MM.1S (cell line): ENCODE measurements at regions not wholly inside any gene's neighbourhood (a gene's known extent, or its start where the extent isn't known, plus 50 kb on each side); places are given as distances from the start of the nearest gene placed in this dataset.

Experiments
- DNase-seq: peaks from one replicate; pipeline ENCODE4 v3.0.0-alpha.2; 2015
- H2AFZ ChIP-seq: fragments of 300-600 bp; sonication (generic); 2 replicates; pipeline ENCODE4 v1.6.0; 2016; ENCODE audit warnings: antibody characterized with exemption, low read length
- H3F3A ChIP-seq: fragments of 300-600 bp; sonication (generic); 2 replicates; pipeline ENCODE4 v1.6.1; 2016; ENCODE audit warnings: mild to moderate bottlenecking, antibody characterized with exemption, low read length, moderate library complexity, mixed read lengths; ENCODE audit not compliant: insufficient read depth
- H3K27ac ChIP-seq: fragments of 300-600 bp; sonication (generic); 2 replicates; pipeline ENCODE4 v1.5.1; 2016; ENCODE audit warnings: mild to moderate bottlenecking, low read length
- H3K27me3 ChIP-seq: fragments of 300-600 bp; sonication (generic); replicated peaks from 2 replicates; pipeline ENCODE4 v1.6.0; 2016; ENCODE audit warnings: low read length; ENCODE audit not compliant: insufficient read depth
- H3K36me3 ChIP-seq: fragments of 300-600 bp; sonication (generic); replicated peaks from 2 replicates; pipeline ENCODE4 v1.6.1; 2016; ENCODE audit warnings: mild to moderate bottlenecking, low read length, mixed read lengths; ENCODE audit not compliant: insufficient read depth
- H3K4me1 ChIP-seq: fragments of 300-600 bp; sonication (generic); 2 replicates; pipeline ENCODE4 v1.6.1; 2016; ENCODE audit warnings: low read length, mixed read lengths
- H3K4me2 ChIP-seq: fragments of 300-600 bp; sonication (generic); 2 replicates; pipeline ENCODE4 v1.6.0; 2016; ENCODE audit warnings: low read depth, low read length
- H3K4me3 ChIP-seq: fragments of 300-600 bp; sonication (generic); 2 replicates; pipeline ENCODE4 v1.5.1; 2016; ENCODE audit warnings: low read length, mixed read lengths
- H3K79me2 ChIP-seq: fragments of 300-600 bp; sonication (generic); 2 replicates; pipeline ENCODE4 v1.6.1; 2016; ENCODE audit warnings: mixed run types, low read length, mixed read lengths
- H3K9ac ChIP-seq: fragments of 300-600 bp; sonication (generic); 2 replicates; pipeline ENCODE4 v1.6.1; 2016; ENCODE audit warnings: low read length, mixed read lengths
- H3K9me2 ChIP-seq: fragments of 300-600 bp; sonication (generic); replicated peaks from 2 replicates; pipeline ENCODE4 v1.6.1; 2016; ENCODE audit warnings: mild to moderate bottlenecking, low read length, mixed read lengths; ENCODE audit not compliant: insufficient read depth
- H3K9me3 ChIP-seq: fragments of 300-600 bp; sonication (generic); replicated peaks from 2 replicates; pipeline ENCODE4 v1.6.1; 2016; ENCODE audit warnings: mild to moderate bottlenecking, low read length, mixed read lengths; ENCODE audit not compliant: insufficient read depth
- H4K20me1 ChIP-seq: fragments of 300-600 bp; sonication (generic); 2 replicates; pipeline ENCODE4 v1.6.1; 2016; ENCODE audit warnings: mild to moderate bottlenecking, low read length, moderate library complexity, mixed read lengths; ENCODE audit not compliant: insufficient read depth
- EZH2 ChIP-seq: fragments of 300-600 bp; sonication (generic); optimal IDR thresholded peaks from 2 replicates; pipeline ENCODE3; 2017; ENCODE audit warnings: low read depth, mild to moderate bottlenecking, antibody characterized with exemption, low read length, mixed read lengths
- EZH2phosphoT487 ChIP-seq: fragments of 300-600 bp; sonication (generic); IDR thresholded peaks from 2 replicates; pipeline ENCODE4 v1.6.1; 2018; ENCODE audit warnings: antibody characterized with exemption, low read length
- TF ChIP-seq, protein P1 (sequence below): fragments of 300-600 bp; sonication (generic); IDR thresholded peaks from 2 replicates; pipeline ENCODE4 v1.5.1; 2016; ENCODE audit warnings: antibody characterized with exemption, low read length, mixed read lengths

DNA sequence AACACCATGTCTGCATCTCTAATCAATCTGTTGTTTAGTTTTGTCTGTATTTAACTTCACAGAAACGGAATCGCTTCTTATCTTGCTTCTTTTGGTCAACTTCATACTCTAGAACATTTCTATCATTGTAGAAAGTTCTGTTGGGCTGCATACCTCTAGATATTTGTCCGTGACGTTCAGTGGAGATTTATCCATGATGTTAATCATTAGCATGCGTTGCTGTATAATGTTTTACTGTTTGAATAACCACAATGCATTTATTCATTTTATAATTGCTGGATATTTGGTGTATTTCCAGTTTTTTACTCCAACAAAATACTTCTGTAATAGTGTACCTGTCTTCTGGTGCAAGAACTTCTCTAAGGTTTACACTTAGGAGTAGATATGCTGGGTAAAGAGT, 96.2 kb upstream of the GDNF start:
- H3K4me1 ChIP-seq = no peaks in the 10 kb centered on the region

DNA sequence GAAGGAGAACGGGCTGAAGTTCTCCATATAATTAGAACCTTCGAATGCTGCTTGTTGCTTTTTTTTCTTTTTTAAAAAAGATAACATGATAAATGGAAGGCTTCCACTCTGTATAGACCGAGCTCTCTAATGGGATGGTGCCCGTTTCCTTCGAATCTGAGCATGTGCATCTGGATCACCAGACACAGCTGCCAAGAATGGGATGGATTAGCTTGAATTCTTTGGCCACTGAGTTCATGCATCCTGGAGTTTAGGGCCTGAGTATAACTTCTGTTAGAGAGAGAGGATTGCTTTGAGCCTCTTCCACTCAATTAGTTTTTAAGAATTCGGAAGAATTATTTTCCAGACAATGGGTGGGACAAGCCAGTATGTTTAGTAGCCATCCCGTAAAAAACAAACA, 93.7 kb upstream of the GDNF start:
- no peaks in the 10 kb centered on the region for H3K9me3 ChIP-seq
- TF ChIP-seq, protein P1, sequence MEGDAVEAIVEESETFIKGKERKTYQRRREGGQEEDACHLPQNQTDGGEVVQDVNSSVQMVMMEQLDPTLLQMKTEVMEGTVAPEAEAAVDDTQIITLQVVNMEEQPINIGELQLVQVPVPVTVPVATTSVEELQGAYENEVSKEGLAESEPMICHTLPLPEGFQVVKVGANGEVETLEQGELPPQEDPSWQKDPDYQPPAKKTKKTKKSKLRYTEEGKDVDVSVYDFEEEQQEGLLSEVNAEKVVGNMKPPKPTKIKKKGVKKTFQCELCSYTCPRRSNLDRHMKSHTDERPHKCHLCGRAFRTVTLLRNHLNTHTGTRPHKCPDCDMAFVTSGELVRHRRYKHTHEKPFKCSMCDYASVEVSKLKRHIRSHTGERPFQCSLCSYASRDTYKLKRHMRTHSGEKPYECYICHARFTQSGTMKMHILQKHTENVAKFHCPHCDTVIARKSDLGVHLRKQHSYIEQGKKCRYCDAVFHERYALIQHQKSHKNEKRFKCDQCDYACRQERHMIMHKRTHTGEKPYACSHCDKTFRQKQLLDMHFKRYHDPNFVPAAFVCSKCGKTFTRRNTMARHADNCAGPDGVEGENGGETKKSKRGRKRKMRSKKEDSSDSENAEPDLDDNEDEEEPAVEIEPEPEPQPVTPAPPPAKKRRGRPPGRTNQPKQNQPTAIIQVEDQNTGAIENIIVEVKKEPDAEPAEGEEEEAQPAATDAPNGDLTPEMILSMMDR = no peak
- TF ChIP-seq EZH2phosphoT487 (no peak), EZH2 (no peak)
- H3K27ac ChIP-seq = no peak overlapping the region
- H3K36me3 ChIP-seq = no peaks in the 10 kb centered on the region
- H3K9me2 ChIP-seq = no peaks in the 10 kb centered on the region
- no peaks in the 10 kb centered on the region for H3F3A ChIP-seq
- no peaks in the 10 kb centered on the region for H3K79me2 ChIP-seq
- H3K4me1 ChIP-seq = no peaks in the 10 kb centered on the region
- H3K4me2 ChIP-seq = no peak overlapping the region
- DNase-seq = no peak
- no peak overlapping the region for H3K9ac ChIP-seq
- no peak overlapping the region for H2AFZ ChIP-seq
- H3K4me3 ChIP-seq = no peak overlapping the region
- no peaks in the 10 kb centered on the region for H3K27me3 ChIP-seq
- no peaks in the 10 kb centered on the region for H4K20me1 ChIP-seq

More for the DNA sequence above, 96.2 kb upstream of the GDNF start:
- Histone ChIP-seq H3K9me3 (no peaks in the 10 kb centered on the region), H2AFZ (no peak overlapping the region), H3K9me2 (no peaks in the 10 kb centered on the region), H3K4me3 (no peak overlapping the region), H3K27me3 (no peaks in the 10 kb centered on the region), H3K27ac (no peak overlapping the region), H3K79me2 (no peaks in the 10 kb centered on the region), H3K36me3 (no peaks in the 10 kb centered on the region), H3K9ac (no peak overlapping the region), H4K20me1 (no peaks in the 10 kb centered on the region), H3F3A (no peaks in the 10 kb centered on the region), H3K4me2 (no peak overlapping the region)
- TF ChIP-seq, protein P1 = no peak
- TF ChIP-seq EZH2 = no peak
- TF ChIP-seq EZH2phosphoT487 = no peak
- DNase-seq = no peak

DNA sequence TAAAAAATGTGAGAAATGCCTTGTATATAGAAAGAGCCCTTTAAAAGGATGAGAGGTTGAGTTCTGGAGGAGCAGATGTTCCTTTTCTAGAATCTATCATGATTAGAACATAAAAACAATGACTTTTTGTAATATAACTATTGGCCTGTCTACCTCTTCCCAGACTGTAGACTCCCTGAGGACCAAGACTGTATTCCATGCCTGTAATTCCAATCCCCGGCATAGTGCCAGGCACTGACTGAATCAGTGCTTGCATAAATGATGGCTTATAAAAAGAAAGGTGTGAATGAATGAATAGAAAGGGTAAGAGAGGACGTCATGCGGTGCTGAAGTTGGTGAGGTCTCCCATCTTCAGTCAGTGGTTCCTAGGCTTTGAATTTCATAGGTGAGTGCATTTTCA, 92.6 kb upstream of the GDNF start:
- Histone ChIP-seq H3K36me3 (no peaks in the 10 kb centered on the region), H3K79me2 (no peaks in the 10 kb centered on the region)
- no peak for DNase-seq

More for the DNA sequence above, 92.6 kb upstream of the GDNF start:
- H3K4me2 ChIP-seq = no peak overlapping the region
- H3K4me1 ChIP-seq = no peaks in the 10 kb centered on the region
- no peak overlapping the region for H3K9ac ChIP-seq
- no peak overlapping the region for H2AFZ ChIP-seq
- TF ChIP-seq, protein P1 = no peak
- TF ChIP-seq EZH2 (no peak), EZH2phosphoT487 (no peak)
- H3K27me3 ChIP-seq = no peaks in the 10 kb centered on the region
- no peaks in the 10 kb centered on the region for H3F3A ChIP-seq
- H4K20me1 ChIP-seq = no peaks in the 10 kb centered on the region
- no peaks in the 10 kb centered on the region for H3K9me2 ChIP-seq
- H3K27ac ChIP-seq = no peak overlapping the region
- H3K9me3 ChIP-seq = no peaks in the 10 kb centered on the region
- no peak overlapping the region for H3K4me3 ChIP-seq
